HG03378 (cell line): ENCODE measurements at regions not wholly inside any gene's neighbourhood (a gene's known extent, or its start where the extent isn't known, plus 50 kb on each side); places are given as distances from the start of the nearest gene placed in this dataset.
"Not testable (repeated sequence)": the region's sequence is repeated elsewhere in the genome, so short reads cannot be mapped to it uniquely, and the experiment has no call there.

Experiments
- ATAC-seq: cut with Tn5 transposase; IDR thresholded peaks from one replicate; pipeline ENCODE4 v1.9.1; 2021; ENCODE audit warnings: mild to moderate bottlenecking, moderate library complexity; ENCODE audit not compliant: unreplicated experiment

DNA sequence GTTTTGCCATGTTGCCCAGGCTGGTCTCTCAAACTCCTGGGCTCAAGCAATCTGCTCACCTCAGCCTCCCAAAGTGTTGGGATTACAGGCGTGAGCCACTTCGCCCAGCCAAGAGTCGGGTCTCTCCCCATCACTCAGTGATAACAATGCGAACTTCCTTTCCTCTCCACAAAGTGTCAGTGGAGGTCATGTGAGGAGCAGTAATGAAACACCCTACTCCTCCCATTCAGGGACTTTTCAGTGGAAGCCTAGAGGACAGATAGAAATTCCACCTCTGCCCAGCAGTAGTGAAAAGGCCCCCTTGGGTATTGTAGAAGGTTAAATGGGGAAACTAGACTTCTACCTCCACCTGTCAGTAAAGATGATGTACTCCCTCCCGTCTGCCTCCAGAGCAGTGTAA lies 141.9 kb upstream of the STK26 start:
- no peak for ATAC-seq

DNA sequence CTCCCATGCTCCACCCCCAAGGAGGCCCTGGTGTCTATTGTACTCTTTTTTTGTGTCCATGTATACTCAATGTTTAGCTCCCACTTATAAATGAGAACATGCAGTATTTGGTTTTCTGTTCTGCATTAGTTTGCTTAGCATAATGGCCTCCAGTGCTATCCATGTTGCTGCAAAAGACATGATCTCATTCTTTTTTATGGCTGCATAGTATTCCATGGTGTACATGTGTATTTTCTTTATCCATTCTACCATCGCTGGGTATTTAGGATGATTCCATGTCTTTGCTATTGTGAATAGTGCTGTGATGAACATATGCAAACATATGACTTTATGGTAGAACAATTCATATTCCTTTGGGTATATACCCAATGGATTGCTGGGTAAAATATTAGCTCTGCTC lies 138.1 kb upstream of the STK26 start:
- ATAC-seq = not testable (repeated sequence)

DNA sequence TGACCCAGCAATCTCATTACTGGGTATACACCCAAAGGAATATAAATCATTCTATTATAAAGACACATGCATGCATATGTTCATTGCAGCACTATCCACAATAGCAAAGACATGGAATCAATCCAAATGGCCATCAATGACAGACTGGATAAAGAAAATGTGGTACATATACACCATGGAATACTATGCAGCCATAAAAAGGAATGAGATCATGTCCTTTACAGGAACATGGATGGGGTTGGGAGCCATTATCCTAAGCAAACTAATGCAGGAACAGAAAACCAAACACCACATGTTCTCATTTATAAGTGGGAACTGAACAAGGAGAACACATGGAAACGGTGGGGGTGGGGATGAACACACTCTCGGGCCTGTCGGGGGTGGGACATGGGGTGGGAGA lies 129.2 kb upstream of the STK26 start:
- not testable (repeated sequence) for ATAC-seq

DNA sequence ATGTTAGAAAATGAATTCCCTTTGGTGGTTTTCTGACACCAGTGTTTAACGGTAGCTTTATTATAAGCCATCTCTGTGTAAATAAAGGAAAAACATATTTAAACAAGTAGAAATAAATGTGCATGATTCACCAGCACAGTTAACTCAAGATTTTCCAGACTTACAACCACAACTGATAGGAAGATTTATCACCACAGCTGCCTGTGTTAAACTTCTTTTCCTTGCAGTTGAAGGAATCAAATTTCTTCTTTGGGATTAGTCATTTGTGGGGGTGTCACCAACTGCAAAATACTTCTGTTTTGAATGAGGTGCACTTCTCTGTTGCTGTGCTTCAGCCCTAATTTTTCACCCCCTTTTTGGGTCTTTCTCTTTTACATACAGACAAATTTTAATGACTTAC lies 128.1 kb upstream of the STK26 start:
- no peak for ATAC-seq

DNA sequence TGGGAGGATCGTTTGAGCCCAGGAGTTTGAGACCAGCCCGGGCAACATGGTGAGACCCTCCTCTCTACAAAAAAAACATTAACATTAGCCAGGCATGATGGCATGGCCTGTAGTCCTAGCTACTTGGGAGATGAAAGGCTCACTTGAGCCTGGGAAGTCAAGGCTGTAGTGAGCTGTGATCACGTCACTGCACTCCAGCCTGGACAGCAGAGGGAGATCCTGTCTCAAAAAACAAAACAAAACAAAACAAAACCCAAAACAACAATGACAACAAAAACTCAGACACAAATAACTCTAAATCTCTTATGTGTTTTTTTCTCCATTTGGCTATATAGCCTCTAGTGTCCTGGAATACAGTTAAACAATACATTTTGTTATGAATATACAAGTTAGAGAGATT lies 127.3 kb upstream of the STK26 start:
- no peak for ATAC-seq

DNA sequence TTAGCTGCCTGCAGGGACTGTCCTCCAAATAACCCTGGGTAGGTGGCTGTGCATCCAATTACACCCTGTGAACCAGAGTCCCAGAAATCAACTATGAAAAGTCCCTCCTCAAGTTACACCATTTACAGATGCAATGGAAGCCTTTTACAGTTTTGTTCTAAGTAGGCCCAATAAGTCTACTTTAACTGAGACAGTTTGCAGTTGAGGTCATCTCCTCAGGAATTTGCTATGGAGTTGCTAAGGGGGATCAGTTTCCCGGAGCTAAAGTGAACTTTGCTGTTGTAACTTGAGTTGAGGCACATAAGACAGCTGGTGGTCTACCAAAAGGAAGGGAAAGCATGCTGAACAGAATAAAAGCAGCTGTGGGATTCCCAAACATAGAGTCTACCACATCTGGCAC lies 121.6 kb upstream of the STK26 start:
- no peak for ATAC-seq

DNA sequence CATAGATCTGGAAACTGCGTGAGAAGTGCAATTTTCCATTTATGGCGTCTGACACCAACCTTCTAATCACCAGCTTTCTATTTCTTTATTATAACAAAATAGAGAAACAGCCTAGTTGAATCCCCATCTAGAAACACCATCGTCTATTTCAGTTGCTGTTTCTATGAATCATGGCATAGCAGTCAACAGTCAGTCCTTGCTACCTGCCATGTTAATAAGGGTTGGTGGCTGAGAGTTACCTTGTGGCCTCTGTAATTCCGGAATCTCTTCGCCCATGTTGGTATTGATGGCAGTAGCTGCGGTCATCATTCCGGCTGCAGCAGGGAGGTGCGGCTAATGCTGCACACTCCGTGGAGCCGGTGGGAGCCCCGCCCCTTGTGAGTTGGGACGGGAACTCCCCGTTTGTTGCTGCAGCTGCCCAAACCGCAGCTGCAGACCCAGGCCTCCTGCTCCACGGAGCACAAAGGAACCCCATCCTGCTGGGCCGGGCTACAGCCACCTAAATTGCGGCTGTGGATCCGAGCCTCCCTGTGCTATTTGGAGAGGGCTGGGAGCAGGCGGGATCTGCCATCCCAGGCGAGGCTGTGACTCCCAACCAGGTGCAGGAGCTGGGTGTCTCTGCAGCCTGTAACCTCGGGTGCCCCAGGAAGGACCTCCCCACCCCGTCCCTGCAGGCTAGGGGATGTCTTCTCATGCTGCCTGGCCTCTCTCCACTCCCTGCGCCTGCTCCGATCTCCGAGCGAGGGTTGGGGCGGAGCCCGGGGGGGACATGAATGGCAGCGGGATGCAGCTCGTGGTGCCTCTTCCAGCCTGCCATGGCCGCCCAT lies 115.4 kb upstream of the STK26 start:
- ATAC-seq = no peak

DNA sequence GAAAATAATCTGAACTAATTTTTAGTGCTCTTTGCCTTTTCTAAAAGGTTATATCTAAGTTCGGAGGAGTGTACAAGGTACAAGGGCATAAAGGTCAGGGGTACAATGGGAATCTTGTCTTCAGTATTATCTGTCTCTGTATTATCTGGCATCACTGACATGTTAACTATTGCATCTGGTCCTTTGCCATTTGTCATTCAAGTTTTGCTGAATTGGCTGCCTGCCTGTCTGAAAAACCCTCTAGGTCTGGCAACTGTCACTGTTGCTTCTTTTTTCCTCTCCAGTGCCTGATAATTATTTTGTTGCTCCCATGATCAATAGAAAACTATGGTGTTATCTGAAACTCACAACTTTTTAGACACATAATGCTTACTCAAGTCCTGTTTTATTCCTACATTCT lies 112.5 kb upstream of the STK26 start:
- no peak for ATAC-seq

DNA sequence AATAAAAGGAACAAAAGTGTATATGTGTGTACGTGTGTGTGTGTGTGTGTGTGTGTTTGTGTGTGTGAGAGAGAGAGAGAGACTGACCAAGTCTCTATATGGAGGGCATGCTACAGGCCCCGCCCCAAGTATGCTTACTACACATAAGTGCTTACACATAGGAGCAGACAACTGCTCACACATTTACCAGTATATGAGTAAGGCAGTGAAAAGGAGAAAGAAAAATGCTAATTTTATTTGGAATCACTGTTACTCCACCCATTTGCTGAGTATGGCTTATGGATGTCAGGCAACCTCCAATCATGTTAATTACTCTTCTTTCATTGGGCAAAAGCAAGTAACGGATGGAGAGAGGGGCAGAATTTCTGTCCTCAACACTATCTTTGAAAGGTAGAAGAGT lies 107.6 kb upstream of the STK26 start:
- ATAC-seq = no peak

DNA sequence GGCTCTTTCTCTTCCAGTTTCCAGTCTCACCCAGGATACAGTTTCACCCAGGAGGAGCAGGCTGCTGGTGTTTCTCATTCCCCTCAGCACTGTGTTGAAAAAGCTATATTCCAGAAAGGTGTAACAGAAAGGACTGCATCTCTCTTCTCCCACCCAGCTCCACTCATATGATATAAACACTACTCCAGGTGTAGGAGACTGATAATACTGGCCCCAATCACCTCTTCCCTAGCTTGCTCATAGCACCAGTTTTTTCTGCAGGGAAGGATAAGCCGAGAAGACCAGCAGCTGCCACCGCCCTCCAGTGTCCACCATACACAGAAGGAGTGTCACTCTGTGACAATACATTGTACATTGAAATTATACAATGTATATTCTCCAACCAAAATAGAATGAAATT lies 105.5 kb upstream of the STK26 start:
- no peak for ATAC-seq

DNA sequence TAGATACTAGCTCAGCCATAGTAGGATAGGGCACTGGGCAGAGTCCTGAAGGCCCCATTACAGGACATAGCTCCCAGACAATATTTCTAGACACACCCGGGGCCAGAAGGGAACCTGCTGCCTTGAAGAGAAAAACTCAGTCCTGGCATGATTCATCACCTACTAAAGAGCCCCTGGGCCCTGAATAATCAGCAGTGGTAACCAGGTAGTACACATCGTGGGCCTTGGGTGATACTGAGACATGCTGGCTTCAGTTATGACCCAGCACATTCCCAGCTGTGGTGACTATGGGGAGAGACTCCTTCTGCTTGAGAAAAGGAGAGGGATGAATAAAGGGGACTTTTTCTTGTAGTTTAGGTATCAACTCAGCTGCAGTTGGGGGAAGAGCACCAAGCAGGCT lies 104.3 kb upstream of the STK26 start:
- ATAC-seq = no peak

DNA sequence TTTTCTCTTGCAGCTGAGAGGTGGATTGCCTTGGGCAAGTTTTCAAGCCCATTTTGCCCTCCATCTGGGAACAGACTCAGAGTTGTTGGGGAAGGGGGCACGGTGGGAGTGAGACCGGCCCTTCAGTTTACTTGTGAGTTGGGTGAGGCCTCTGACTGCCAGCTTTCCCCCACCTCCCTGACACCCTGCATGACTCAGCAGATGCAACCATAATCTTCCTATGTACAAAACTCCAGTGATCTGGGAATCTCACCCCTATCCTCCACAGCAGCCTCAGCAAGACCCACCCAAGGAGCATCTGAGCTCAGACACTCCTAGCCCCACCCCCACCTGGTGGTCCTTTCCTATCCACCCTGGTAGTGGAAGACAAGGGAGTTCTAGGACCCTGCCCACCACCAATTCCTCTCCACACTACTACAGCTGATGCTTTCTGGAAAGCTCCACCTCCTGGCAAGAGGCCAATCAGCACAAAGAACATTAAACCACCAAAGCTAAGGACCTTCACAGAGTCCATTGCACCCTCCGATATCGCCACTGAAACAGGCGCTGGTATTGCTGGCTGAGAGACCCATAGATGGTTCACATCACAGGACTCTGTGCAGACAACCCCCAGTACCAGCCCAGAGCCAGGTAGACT lies 99.4 kb upstream of the STK26 start:
- ATAC-seq = no peak

DNA sequence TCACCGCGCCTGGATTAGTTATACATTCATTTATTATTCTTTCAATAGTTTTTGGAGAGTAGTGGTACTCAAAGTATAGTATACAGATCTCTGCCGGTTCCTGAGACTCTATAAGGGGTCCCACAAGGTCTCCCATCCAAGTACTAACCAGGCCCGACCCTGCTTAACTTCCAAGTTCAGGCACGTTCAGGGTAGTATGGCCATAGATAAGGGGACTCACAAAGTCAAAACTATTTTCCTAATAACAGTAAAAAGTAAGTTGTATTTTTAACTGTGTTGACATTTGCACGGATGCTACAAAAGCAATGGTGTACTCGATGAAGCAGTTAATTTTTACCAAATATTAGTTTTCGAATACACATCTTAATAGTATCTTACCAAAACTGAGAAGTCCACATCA lies 84.4 kb upstream of the STK26 start:
- ATAC-seq = no peak

DNA sequence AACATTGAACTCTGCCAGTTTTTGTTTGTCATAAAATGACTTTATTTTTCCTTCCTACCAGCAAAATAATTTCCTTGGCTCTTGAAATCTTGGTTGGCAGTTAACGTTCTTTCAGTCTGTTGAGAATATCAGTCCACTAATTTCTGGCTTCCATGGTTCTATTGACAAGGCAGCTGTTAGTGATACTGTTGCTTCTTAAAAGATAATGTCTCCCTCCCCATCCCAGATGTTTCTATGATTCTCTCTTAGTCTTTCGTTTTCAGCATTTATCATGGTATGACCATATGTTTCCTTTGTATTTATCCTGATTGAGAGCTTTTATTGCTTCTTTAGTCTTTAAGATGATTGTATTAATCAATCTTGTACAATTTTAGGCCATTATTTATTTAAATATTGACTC lies 81.1 kb upstream of the STK26 start:
- ATAC-seq = no peak

DNA sequence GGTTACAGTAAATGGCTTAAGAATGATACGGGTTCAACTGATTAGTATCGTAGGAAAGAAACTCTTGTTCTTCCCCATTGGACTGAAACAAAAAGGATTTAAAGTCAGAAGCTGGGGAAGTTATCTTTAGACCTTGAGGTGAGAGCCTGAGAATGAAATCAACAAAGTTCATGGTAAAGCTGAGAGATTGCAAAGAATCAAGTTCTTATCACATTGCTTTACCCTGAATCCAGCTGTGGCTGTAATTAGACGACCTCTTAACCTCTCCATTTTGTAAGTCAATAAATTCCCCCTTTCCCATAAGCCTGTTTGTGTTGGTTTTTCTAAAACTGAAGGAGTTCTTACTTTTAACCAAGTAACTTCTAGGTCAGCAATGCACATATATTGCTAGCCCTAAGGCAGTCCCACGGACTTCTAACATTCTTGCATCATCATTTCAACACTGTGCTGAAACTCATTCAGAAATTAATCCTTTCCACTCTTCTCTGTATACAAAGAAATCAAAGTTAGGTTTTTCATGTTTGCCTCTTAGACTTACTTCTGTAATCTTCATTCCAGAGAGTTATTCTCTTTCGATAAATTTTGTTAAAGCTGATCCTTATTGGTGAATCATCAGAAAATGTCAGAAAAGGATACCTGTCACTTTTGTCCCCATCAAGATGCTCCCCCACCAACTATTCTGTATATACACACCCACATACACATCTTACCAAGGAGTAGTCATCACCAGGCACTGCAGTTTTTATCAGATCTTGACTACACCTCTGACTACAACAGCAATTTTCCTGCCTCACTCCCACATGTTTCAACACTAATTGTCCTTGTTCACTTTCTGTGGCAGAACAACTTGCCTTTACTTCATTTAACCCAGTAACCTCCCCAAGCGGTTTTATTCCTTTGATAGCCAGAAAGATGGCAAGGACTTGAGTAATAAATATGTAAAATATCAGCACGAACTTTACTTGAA lies 77.9 kb upstream of the STK26 start:
- ATAC-seq = no peak

DNA sequence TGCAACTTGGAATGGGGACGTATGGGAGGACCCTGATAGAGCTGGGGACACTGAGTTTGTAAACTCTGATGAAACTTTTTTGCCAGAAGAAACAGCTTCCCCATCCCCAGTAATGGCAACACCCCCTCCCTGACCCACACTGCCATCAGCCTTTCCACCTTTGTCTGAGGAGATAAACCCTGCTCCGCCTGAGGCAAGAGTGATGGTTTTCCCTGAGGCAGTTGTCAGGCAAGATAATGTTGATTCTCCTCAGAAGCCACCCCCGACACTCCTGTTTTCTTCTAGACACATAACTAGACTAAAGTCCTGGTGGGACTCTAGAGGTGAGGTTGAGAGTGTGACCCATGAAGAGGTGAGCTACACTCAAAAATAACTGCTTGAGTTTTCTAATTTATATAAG lies 71.9 kb upstream of the STK26 start:
- no peak for ATAC-seq

DNA sequence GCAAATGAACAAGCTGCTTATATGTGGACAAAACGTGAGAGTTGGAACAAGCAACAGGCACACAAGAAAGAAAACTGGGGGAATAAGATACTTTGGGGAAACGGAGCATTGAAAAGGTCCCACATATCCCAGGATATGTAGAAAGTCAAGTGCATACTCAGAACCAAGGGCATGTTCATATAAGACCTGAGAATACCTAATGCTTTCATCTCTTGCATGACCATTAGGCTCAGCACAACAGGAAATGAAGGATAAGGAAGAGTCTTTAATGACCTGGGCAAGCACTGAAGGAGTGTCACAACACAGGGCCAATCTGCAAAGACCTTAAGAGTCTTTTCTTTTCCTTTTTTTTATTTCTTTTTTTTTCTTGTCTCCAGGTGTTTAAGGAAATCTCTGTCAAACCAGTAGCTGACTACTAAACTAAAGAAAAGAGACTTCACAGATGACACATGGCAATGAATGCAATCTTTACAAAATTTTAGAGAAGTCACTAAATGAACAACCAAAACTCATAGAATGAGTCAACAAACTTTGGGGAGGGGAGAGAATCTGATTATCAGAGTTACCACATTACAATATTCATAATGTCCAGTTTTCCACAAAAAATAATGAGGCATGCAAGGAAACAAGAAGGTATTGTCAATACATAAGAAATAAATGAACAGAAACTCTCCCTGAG lies 67.9 kb upstream of the STK26 start:
- no peak for ATAC-seq

DNA sequence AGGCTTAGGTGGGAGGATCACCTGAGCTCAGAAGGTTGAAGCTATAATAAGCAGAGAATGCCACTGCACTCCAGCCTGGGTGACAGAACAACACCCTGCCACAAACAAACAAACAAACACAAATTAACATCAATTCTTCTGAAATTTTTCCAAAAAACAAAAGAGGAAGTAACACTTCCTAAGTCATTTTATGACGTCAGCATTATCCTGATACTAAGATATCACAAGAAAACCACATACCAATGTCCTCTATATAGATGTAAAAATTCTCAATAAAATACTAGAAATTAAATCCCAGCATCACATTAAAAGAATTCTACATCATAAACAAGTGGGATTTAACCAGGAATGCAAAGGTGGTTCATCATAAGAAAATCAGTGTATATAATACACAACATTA lies 64.4 kb upstream of the STK26 start:
- no peak for ATAC-seq

DNA sequence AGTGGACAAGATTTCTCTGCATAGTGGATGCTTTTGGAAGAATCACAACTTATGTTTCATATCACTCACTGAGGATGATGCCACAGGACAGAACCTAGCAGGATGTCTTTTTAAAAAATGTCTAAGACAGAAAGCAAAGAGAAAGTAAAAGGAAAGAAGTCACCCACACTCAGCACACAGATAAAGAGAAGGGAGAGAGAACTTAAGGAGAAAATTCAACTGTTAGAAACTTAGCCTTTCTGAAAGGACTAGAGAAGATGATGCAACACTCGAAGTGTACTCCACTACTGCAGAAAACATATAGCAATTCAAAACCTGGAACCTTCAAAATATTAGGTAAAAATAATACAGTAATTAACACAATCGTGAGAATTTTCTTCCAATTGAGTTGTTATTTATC lies 52.8 kb upstream of the STK26 start:
- no peak for ATAC-seq
